NCI-H2227 (cell line): ENCODE measurements at regions not wholly inside any gene's neighbourhood (a gene's known extent, or its start where the extent isn't known, plus 50 kb on each side); places are given as distances from the start of the nearest gene placed in this dataset.
"Not testable (repeated sequence)": the region's sequence is repeated elsewhere in the genome, so short reads cannot be mapped to it uniquely, and the experiment has no call there.

Experiments
- DNase-seq: peaks from one replicate; lab custom pipeline; 2025; ENCODE audit not compliant: unreplicated experiment; lab: John Stamatoyannopoulos, UW

DNA sequence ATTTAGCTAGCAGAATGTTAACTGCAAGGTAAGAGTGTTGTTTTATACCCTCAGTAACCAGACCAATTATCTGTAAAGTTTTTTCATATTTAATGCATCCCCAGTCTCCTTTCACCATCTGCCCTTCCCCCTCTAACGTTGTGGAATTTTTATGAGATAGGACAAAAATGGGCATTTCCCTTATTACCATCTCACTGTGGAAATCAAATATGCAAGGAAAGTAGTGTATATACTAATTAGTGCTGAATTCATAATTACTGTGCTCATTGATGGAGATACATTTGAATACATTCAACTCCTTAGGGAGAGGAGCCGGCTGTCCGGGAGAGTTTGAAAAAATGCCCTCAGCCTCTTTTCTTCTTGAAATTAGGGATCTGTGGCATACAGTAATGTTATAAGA lies 423.4 kb upstream of the MGMT start:
- DNase-seq: no peak

DNA sequence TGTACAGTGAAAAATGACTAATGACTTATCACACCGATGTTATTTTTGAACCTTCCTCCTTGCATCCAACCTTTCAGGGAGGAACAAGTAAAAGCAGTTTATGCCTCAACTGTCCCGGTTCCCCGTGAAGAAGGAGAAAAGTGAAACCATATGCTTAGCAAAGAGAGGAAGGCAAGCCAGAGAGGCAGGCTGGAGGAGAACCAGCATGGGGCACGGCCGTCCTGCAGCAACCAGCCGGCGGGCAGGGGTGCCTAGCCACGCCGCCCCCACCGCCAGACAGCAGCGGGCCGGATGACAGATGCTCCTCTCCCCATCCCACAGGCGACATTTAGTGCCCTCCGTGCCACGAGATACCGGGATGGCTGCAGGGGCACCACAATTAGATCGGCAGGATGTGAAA lies 421.4 kb upstream of the MGMT start:
- DNase-seq: no peak

DNA sequence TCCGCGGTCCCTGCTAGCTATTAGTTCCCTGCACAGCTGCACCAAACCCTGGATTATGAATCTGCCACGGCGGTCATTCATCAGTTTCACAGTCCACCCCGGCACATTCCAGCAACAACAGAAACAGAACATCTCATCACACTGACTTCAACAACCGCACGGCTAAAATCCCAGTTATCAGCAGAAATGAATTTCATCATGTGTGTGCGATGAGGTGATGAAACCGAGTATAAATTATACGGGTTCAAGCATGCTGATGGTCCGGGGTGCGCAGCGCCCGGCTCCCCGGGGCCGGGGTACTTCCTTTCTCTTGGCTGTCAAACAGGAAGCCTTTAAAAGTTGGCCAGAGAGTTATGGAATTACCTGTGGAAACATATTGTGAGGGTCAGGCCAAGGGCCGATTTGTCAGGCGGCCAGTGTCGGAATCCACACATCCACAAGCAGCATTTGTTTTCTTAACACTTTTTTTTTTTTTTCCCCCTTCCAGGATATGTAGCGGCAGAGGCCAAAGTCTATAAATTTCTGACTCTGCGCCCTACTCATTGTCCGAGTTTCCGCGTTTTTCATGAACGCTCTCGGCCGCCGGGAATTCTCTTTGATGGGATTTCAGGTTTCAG lies 420.9 kb upstream of the MGMT start:
- DNase-seq: no peak

DNA sequence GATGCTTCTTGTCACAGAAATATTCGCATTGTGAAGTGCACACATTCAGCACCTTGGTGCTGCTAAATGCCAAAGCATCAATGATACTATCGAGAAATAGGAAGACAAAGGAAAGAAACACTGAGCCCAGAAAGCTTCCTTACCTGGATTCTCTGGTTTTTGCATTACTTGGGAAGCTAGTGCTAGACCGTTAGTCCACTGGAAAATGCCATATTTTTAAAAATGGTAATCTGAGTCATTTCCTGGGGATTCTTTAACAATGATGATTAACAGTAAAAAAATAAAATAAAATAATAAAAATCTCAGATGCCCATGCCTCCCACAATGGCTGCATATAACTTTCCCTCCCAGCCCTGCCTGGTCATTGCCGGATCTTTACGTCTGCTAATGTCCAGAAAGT lies 420.1 kb upstream of the MGMT start:
- DNase-seq: no peak

DNA sequence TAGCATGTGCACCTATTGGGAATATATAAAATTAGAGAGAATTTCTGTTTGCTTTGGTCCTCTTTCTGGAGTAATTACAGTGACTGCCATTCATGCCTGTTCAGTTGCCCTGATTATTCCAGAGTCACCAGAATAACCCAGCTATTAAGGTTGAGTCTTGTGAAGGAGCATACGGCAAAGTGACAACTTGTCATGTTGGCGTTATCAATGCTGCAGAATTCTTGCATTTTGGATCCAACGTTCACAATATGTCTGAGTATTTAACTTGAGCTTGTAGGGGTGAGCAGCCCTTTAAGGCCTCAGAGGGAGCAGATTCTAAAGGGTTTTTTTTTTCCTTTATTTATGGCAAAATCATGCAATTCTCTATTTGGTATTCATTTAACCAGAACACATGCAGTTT lies 419.4 kb upstream of the MGMT start:
- DNase-seq: no peak

DNA sequence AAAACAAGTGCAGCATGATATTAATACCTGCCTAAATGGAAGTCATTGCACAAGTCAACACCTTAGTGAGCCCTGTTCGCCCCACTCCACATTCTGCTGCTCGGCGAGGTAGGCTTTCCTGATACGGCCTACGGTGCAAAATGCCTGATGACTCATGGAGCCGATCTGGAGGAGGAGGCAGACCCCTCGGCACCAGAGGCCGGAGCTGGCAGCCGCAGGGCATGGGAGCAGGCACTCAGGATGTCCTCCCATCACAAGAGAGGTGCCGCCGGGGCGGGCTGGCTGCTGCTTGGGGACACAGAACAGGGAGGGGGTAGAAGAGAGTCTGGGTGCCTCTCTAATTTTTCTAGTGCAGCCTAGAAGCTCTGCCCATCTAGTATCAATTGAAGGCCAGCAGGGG lies 418.5 kb upstream of the MGMT start:
- no peak for DNase-seq

DNA sequence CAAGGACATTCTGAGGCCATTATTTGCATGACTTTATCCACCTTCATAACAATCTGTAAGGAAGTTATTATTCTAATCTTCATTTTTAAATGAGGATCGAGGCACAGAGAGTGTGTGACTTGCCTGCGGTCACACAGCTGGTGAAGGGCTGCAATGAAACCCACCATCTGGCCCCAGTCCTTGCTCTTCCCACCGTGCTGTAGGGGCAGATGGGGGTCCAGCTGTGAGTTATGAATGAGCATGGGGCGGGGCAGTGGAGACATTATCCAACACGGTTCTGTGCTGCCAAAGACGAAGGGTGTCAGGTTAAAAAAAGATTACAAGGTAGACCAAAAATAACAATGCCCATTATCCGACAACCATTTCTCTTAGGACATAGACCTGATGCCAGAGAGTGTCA lies 417.5 kb upstream of the MGMT start:
- DNase-seq: no peak

DNA sequence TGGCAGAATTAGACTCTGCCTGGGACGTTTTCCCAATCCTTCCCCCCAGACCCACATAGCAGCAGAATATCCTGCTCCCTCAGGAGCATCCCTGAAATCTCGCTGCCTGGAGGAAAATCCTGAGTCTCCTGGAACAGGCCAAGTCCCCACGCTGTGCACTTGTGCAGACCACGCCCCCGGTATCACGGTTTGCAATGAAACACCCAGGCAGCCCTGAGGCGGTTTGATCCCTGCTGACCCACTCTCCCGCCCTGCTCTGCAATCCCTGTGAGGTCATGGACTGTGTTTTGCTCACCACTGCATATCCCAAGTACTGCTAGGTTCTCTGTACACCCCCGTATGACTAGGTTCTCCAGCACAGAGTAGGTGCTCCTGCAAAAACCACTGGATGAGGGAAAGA lies 411.8 kb upstream of the MGMT start:
- DNase-seq: no peak

DNA sequence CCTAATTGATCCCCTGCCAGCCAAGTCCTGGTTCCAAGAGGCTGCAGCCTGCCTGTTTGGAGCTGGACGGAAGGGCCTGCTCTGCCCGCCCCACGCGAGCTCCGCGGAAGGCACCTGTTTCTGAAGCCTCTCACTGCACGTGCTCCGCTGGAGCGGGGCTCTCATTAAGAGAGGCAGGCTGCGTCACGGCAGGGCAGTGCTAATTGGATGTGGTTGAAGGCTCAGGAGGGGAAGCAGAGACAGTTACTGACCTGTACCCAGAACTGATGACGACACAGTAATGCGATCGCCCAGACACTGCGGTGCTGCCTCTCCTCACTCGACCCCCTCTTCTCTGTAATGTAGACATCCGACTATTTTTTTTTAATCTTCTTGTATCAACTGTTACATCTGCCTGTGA lies 411.1 kb upstream of the MGMT start:
- DNase-seq: no peak

DNA sequence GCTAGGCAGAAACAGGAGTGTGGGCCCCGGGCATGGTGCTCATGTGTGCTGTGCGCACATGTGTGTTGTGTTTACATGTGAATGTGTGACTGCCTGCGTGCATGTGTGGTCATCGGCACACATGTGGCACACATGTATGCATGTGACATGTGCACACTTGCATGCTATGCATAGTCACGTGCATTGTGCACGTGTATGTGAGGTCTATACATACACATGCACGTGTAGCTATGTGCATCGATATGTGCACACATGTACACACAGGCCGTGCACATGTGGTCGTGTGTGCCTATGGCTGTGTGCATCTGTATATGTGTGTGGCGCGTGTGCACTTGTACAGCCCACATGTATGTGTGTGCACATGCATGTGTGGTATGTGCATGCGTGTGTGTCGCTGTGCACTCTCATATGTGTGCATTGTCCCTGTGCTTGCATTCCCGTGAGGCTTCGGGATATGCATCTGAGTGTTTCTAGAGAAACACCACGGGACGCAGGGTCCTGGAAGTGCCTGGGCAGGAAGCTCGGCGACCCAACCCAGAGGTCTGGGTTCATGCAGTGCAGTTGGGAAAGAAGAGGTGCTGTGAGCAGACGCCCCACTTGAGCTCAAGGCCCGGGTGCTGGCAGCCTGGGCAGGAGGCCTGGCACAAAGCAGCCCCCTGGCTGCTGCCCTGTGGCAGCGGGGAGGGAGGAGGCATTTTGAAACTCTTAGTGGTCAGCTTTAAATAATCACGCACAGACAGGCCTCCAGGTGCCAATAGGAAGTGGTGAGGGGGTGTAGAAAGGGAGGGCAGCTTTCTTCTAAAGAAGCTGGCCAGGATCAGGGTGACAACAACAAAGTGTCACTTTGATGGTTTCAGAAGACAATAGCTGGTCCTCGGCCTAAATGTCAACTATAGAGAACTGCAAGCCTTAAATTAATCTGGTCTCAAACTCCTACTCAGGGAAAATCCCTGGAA lies 410.0 kb upstream of the MGMT start:
- no peak for DNase-seq

DNA sequence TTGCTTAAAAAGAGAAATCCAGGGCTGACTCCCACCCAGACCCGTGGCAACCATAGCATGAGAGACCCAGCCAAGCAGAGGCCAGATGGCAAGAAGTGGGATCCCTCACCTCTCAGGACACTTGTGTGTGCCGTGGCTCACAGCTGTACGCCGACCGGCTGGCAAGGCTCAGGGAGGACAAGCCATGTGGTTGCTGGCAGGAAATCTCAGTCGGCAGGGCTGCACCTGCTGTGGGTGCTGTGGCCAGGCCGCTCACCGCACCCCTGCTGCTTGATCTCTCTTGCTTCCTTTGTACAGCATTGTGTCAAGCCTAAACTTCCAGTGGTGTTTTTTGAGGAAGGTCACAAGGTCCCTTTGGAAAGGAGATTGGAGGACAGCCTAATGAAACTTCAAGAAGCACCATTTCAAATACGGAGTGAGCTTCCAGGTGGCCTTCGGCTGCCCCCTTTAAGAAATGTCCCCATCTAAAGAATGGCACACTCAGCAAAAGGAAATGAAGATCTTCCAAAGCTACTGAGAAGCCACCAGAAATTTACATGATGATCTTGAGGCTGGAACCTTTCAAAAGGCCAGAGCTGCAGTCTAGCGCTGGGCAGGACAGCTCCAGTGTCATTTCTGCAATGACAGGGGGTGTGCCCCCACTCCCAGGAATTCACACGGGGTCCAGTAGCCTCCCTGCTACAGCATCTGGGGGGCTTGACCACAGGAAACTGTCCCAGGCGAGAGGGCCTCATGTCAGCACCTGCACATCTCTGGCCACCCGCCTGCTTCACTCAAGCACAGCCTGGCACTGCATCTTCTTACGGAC lies 409.0 kb upstream of the MGMT start:
- no peak for DNase-seq

DNA sequence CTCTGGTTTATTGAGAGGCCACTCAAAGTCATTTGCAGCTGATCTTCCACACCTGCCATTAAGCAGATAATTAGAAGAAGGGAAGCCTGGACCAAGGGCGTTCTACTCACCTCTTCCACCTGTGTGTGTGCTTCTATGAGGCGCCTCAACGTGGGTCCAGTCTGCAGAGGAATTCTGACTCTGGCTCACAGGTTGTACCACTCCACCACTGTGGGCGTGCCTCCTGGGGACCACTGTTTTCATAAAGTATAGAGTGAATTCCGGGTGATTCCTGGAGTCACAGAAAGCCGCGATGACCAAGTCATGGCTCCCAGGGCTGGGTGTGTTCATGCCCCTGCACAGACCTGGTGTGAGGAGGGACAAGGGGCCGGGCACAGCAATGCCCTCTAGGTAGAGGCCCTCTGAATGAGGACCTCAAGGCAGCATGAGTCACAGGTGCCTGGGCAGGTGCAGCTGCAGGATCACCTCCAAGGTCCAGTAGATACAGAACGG lies 408.3 kb upstream of the MGMT start:
- no peak for DNase-seq

DNA sequence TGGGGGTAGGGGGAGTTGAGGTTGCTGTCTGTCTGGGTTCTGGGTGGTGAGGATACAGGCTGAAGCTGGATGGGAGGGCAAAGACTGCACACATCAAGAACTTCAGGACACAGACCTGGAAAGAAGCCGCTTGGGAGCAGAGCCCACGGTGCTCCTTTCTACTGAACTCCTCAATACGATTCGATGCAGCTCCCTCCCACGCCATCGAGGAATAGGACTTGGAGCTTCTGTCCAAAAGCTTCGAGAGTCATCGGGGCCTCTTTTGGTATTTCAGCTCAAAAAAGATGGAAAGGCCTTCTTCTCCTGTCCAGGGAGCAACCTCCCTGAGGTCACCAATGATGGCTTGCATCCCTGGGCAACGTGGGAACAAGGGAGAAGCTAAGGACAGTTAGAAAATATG lies 407.1 kb upstream of the MGMT start:
- no peak for DNase-seq

DNA sequence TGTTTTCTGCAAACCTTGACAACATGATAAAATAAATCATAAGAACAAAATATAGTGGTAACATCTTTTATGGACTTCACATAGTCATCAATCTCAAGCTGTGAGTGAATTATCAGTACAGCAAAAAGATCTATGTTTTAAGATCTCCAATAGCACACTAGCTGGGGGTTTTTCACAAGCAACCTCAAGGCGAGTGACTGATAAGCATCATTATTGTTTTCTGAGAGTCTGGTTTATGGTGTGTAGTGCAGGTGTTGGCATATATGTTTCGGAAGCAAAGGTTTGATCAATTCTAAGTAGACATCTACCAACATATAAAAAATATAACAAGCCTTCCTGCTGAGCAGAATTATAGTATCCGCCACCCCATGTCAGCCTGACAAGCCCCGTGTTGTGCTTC lies 403.8 kb upstream of the MGMT start:
- no peak for DNase-seq

DNA sequence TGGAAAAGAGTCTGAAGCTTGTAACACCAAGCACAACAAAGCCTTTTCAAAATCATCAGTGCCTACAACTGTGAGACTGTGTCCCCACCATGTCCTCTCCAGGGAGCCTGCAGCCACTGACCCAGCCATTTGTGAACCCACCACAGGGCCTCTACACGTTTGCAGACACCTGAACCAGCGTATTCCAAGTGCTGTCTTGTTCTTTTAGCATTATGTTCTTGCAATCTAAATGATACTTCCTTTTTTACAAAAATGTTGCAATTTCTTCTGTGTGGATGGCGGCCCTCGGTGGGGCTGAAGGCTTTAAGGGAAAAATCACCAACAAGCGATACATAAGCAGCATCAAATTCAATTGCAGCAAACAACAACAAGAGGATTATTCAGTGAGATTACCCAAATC lies 403.2 kb upstream of the MGMT start:
- DNase-seq: no peak

DNA sequence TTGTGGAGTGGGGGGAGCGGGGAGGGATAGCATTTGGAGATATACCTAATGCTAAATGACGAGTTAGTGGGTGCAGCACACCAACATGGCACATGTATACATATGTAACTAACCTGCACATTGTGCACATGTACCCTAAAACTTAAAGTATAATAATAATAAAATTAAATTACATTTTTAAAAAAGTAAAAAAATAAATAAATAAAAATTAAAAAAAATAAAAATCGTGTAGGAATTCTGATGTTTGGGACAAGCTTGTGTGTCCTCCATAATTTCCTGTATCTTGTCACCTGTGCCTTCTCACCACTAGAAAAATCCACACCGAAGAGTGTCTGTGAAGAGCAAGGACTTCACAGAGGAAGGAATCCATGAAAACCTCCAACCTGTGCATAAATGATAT lies 400.5 kb upstream of the MGMT start:
- not testable (repeated sequence) for DNase-seq

DNA sequence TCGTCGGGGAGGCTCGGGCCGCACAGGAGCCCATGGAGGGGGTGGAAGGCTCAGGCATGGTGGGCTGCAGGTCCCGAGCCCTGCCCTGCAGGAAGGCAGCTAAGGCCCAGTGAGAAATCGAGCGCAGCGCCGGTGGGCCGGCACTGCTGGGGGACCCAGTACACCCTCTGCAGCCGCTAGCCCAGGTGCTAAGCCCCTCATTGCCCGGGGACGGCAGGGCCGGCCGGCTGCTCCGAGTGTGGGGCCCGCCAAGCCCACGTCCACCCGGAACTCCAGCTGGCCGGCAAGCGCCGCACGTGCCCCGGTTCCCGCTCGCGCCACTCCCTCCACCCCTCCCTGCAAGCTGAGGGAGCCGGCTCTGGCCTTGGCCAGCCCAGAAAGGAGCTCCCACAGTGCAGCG lies 395.6 kb upstream of the MGMT start:
- DNase-seq: not testable (repeated sequence)

DNA sequence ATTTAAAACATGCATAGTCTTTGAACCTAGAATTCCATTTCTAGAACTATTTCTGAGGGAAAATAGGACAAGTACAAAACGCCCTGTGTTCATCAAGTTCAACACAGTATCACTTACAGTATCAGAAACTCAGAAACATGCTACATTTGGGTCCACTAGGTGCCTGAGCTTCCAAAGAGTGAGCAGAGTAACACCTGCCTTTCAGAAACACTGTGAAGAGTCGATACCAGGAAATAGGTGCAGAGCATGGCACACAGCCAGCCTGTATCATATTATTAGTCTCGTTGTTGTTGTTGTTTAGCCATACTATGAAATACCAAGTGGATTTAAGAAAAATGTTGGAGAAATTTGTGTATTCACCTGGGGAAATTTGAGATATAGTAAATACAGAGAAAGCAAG lies 392.1 kb upstream of the MGMT start:
- DNase-seq: no peak

DNA sequence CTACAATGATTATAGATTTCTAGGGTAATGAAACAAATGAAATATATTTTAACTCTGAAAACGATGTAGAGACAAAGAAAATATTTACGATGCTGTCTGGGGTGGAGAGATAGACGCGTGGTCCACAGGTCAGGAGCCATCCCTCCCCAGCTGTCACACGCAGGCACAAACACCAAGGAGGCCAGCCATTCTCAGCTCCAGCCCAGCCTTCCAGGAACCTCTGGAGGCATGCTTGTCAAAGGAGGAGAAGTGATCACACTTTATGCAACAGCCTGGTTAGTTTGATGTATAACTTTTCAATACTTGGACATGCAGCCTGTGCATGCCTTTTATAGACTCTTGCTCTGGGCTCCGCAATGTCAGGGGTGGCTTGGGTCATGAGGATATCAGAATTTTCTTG lies 391.5 kb upstream of the MGMT start:
- no peak for DNase-seq

DNA sequence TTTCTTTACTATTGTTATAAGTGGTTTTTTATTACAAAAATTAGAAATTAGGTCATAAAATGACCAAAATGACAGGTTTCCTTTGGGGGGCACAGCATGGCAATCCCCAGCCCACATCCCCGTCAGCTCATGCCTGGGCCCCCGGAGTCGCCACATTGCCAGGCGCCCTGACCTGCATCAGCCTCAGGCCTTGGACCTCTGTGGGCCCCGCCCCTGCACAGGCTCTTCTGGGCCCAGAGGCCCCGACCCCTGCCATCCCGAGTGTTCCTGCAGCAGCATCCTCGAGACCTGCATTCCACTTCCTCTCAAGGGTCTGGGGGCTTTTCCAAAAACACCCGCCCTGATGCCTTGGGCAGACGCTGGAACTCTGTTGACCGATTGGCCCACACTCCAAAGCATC lies 391.1 kb upstream of the MGMT start:
- no peak for DNase-seq

DNA sequence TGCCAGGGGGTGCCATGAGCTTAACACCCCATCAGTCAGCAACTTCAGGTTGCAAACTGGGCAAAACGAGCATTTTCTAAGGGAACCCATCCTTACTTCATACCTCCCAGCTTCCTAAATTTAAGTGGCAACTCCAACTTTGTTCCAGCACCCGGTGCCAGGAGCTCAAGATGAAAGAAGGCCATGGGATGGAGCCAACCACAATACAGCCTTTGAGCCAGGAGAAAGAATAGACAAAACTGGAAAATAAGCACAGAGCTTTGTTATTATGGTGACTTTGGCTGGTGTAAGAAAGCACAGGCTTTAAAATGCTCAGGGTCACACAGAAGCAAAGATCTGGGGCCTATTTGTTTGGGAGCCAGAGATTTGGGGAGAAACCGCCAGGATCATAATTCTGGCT lies 388.7 kb upstream of the MGMT start:
- no peak for DNase-seq

DNA sequence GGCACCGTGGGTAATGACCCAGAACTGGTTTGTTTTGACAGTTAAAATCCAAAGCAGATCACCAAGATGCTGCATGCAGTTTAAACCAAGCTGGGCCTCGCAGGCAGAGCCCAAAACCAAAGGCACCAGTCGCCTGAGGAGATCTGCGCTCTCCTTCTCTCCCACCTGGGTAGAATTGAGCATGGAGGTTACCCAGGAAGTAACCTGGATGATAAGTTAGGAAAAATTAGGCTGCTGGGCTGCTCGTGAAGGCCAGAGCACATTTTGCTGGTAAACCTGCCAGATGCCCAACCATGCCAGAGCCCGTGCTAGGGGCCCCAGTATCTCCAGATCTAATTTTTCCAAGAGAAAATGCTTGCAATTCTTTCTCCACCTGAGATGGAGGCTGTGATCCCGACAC lies 388.3 kb upstream of the MGMT start:
- no peak for DNase-seq
